GM19455 (cell line): ENCODE measurements at regions not wholly inside any gene's neighbourhood (a gene's known extent, or its start where the extent isn't known, plus 50 kb on each side); places are given as distances from the start of the nearest gene placed in this dataset.

Source experiments
- ATAC-seq: cut with Tn5 transposase; IDR thresholded peaks from one replicate; pipeline ENCODE4 v1.9.1; 2021; ENCODE audit not compliant: unreplicated experiment

- ATAC-seq, result no peak
Observed at GRCh38 chr15:77769700-77770099, 137.0 kb upstream of the LINGO1 start.

- ATAC-seq, result no peak
Observed at GRCh38 chr15:77768521-77769078, 135.9 kb upstream of the LINGO1 start.

- ATAC-seq, result no peak
Observed at GRCh38 chr15:77768107-77768506, 135.4 kb upstream of the LINGO1 start.

GRCh38 chr15:77764095-77764494, 131.4 kb upstream of the LINGO1 start:
- ATAC-seq, result no peak

- ATAC-seq, result no peak
Observed at GRCh38 chr15:77762747-77763355, 130.1 kb upstream of the LINGO1 start.

GRCh38 chr15:77759896-77760592, 127.3 kb upstream of the LINGO1 start:
- no peak for ATAC-seq

- ATAC-seq, result no peak
Observed at GRCh38 chr15:77753939-77754338, 121.2 kb upstream of the LINGO1 start.

GRCh38 chr15:77753281-77753873, 120.7 kb upstream of the LINGO1 start:
- ATAC-seq, result no peak

GRCh38 chr15:77749998-77750540, 117.4 kb upstream of the LINGO1 start:
- ATAC-seq, result no peak

GRCh38 chr15:77749236-77749997, 116.7 kb upstream of the LINGO1 start:
- no peak for ATAC-seq

- no peak for ATAC-seq
Observed at GRCh38 chr15:77748078-77749064, 115.7 kb upstream of the LINGO1 start.

- no peak for ATAC-seq
Observed at GRCh38 chr15:77747175-77748077, 114.7 kb upstream of the LINGO1 start.

- no peak for ATAC-seq
Observed at GRCh38 chr15:77746254-77747174, 113.8 kb upstream of the LINGO1 start.

GRCh38 chr15:77744398-77744797, 111.7 kb upstream of the LINGO1 start:
- no peak for ATAC-seq

- no peak for ATAC-seq
Observed at GRCh38 chr15:77742570-77742969, 109.9 kb upstream of the LINGO1 start.

- no peak for ATAC-seq
Observed at GRCh38 chr15:77742127-77742526, 109.4 kb upstream of the LINGO1 start.

GRCh38 chr15:77741106-77741505, 108.4 kb upstream of the LINGO1 start:
- ATAC-seq, result no peak
